DND-41 (cell line): ENCODE measurements at regions not wholly inside any gene's neighbourhood (a gene's known extent, or its start where the extent isn't known, plus 50 kb on each side); places are given as distances from the start of the nearest gene placed in this dataset.

ENCODE experiments used
- ATAC-seq: fragments of 200-7000 bp; cut with Tn5 transposase; 3 replicates; pipeline ENCODE4 v1.9.1; 2021; ENCODE audit warnings: low read depth; ENCODE audit not compliant: insufficient read depth
- DNase-seq: peaks from one replicate; pipeline ENCODE4 v3.0.0-alpha.2; 2020
- H2AFZ ChIP-seq: 2 replicates; pipeline ENCODE4 v1.6.0; 2012; ENCODE audit warnings: low read depth, low read length
- H3K27ac ChIP-seq: 2 replicates; pipeline ENCODE4 v1.5.1; 2012; ENCODE audit warnings: low read length, inconsistent platforms
- H3K27me3 ChIP-seq: fragments of 200-600 bp; sonication (generic); 2 replicates; pipeline ENCODE4 v1.6.0; 2012; ENCODE audit warnings: low read length, mild to moderate bottlenecking, inconsistent platforms; ENCODE audit not compliant: insufficient read depth, poor library complexity
- H3K36me3 ChIP-seq: 2 replicates; pipeline ENCODE4 v1.5.1; 2012; ENCODE audit warnings: low read length, inconsistent platforms; ENCODE audit not compliant: insufficient read depth
- H3K4me1 ChIP-seq: 2 replicates; pipeline ENCODE4 v1.5.1; 2012; ENCODE audit warnings: mild to moderate bottlenecking, low read length; ENCODE audit not compliant: insufficient read depth
- H3K4me2 ChIP-seq: 2 replicates; pipeline ENCODE4 v1.6.0; 2012; ENCODE audit warnings: mild to moderate bottlenecking, moderate library complexity, low read length, inconsistent platforms; ENCODE audit not compliant: insufficient read depth
- H3K4me3 ChIP-seq, 2 experiments: fragments of 200-600 bp in 1 of 2; shearing (Covaris generic) in 1 of 2; 2 replicates each; pipeline ENCODE4 v1.5.1; 2012 to 2016; ENCODE audit warnings: inconsistent platforms in 2 of 2, low read length in 2 of 2, mild to moderate bottlenecking in 2 of 2, low read depth in 1 of 2, moderate library complexity in 1 of 2
- H3K79me2 ChIP-seq: 2 replicates; pipeline ENCODE4 v1.6.0; 2012; ENCODE audit warnings: low read length, inconsistent platforms; ENCODE audit not compliant: insufficient read depth
- H3K9ac ChIP-seq: 2 replicates; pipeline ENCODE4 v1.6.0; 2012; ENCODE audit warnings: low read depth, mild to moderate bottlenecking, inconsistent platforms, low read length, moderate library complexity
- H3K9me3 ChIP-seq: 2 replicates; pipeline ENCODE4 v1.5.1; 2012; ENCODE audit warnings: low read length, moderate library complexity, mild to moderate bottlenecking, inconsistent platforms; ENCODE audit not compliant: insufficient read depth, severe bottlenecking
- H4K20me1 ChIP-seq: 2 replicates; pipeline ENCODE4 v1.6.0; 2012; ENCODE audit warnings: low read length; ENCODE audit not compliant: insufficient read depth
- CTCF ChIP-seq: IDR thresholded peaks from 2 replicates; pipeline ENCODE4 v1.5.1; 2012; ENCODE audit warnings: borderline replicate concordance, low read length, moderate library complexity, mild to moderate bottlenecking; ENCODE audit not compliant: poor library complexity, severe bottlenecking; ENCODE audit errors: extremely low read depth
- EZH2 ChIP-seq: IDR thresholded peaks from 3 replicates; pipeline ENCODE4 v1.6.1; 2012; ENCODE audit warnings: borderline replicate concordance, low read depth, mild to moderate bottlenecking, moderate library complexity, low read length, inconsistent platforms; ENCODE audit not compliant: severe bottlenecking

GRCh38 chrX:87798039-87798438, 280.4 kb downstream of the KLHL4 start:
- Histone ChIP-seq H3K4me3 (no peak overlapping the region), H3K9me3 (no peaks in the 10 kb centered on the region), H4K20me1 (no peaks in the 10 kb centered on the region), H3K27ac (no peak overlapping the region), H3K9ac (no peak overlapping the region), H3K4me1 (no peaks in the 10 kb centered on the region), H3K4me2 (no peak overlapping the region), H3K27me3 (no peaks in the 10 kb centered on the region), H2AFZ (no peak overlapping the region), H3K36me3 (no peaks in the 10 kb centered on the region), H3K79me2 (no peaks in the 10 kb centered on the region)
- DNase-seq (no peak), ATAC-seq (no peak)
- TF ChIP-seq CTCF (no peak), EZH2 (no peak)

- DNase-seq, result no peak
- H2AFZ ChIP-seq, result no peak overlapping the region
- TF ChIP-seq CTCF (no peak), EZH2 (no peak)
- no peaks in the 10 kb centered on the region for H3K36me3 ChIP-seq
- H3K9me3 ChIP-seq, result no peaks in the 10 kb centered on the region
- no peak overlapping the region for H3K9ac ChIP-seq
- H3K4me1 ChIP-seq, result no peaks in the 10 kb centered on the region
- H3K27ac ChIP-seq, result no peak overlapping the region
- no peak overlapping the region for H3K4me2 ChIP-seq
- H3K4me3 ChIP-seq, result no peak overlapping the region
- H3K79me2 ChIP-seq, result no peaks in the 10 kb centered on the region
- no peaks in the 10 kb centered on the region for H4K20me1 ChIP-seq
- ATAC-seq, result no peak
- H3K27me3 ChIP-seq, result no peaks in the 10 kb centered on the region
Observed at GRCh38 chrX:87805829-87806490, 288.4 kb downstream of the KLHL4 start.

- no peak for TF ChIP-seq CTCF
- no peak for TF ChIP-seq EZH2
- Histone ChIP-seq H3K9me3 (no peaks in the 10 kb centered on the region), H3K4me2 (no peak overlapping the region), H4K20me1 (no peaks in the 10 kb centered on the region), H3K79me2 (no peaks in the 10 kb centered on the region), H3K4me1 (no peaks in the 10 kb centered on the region), H3K27ac (no peak overlapping the region), H3K27me3 (no peaks in the 10 kb centered on the region), H3K4me3 (no peak overlapping the region), H3K9ac (no peak overlapping the region), H2AFZ (no peak overlapping the region), H3K36me3 (no peaks in the 10 kb centered on the region)
- DNase-seq (no peak), ATAC-seq (no peak)
Observed at GRCh38 chrX:87808576-87809243, 291.1 kb downstream of the KLHL4 start.
